Keratinocyte (primary cell): ENCODE measurements at regions not wholly inside any gene's neighbourhood (a gene's known extent, or its start where the extent isn't known, plus 50 kb on each side); places are given as distances from the start of the nearest gene placed in this dataset.
"Not testable (repeated sequence)": the region's sequence is repeated elsewhere in the genome, so short reads cannot be mapped to it uniquely, and the experiment has no call there.

Source experiments
- DNase-seq: peaks from one replicate; pipeline ENCODE4 v3.0.0-alpha.2; 2011; ENCODE audit warnings: low read depth, missing footprints, low spot score
- FAIRE-seq: peaks from 2 replicates; lab custom pipeline; 2011; peaks lifted over from hg19 to GRCh38; lab: Jason Lieb, UNC
- H2AFZ ChIP-seq: 2 replicates; pipeline ENCODE4 v1.6.0; 2012; ENCODE audit warnings: low read length, control low read depth, inconsistent platforms; ENCODE audit not compliant: control insufficient read depth
- H3K27ac ChIP-seq: 2 replicates; pipeline ENCODE4 v1.5.1; 2011; ENCODE audit warnings: low read length; ENCODE audit not compliant: control insufficient read depth, insufficient read depth
- H3K27me3 ChIP-seq: 3 replicates; pipeline ENCODE4 v1.6.0; 2011; ENCODE audit warnings: low read length; ENCODE audit not compliant: control insufficient read depth, insufficient read depth; ENCODE audit errors: extremely low read depth
- H3K36me3 ChIP-seq, 2 experiments: 2 replicates in 1 of 2; 3 replicates in 1 of 2; pipeline ENCODE4 v1.5.1; 2011; ENCODE audit warnings: low read length in 2 of 2, mild to moderate bottlenecking in 1 of 2; ENCODE audit not compliant: control insufficient read depth in 2 of 2, insufficient read depth in 2 of 2; ENCODE audit errors: extremely low read depth in 1 of 2
- H3K4me1 ChIP-seq: 3 replicates; pipeline ENCODE4 v1.5.1; 2011; ENCODE audit warnings: low read length; ENCODE audit not compliant: control insufficient read depth, insufficient read depth; ENCODE audit errors: extremely low read depth
- H3K4me2 ChIP-seq: 3 replicates; pipeline ENCODE4 v1.6.0; 2011; ENCODE audit warnings: low read depth, low read length; ENCODE audit not compliant: control insufficient read depth, insufficient read depth; ENCODE audit errors: extremely low read depth
- H3K4me3 ChIP-seq, 3 experiments: fragments of 200-600 bp in 1 of 3; sonication (generic) in 1 of 3; 2 replicates in 2 of 3; 3 replicates in 1 of 3; pipeline ENCODE4 v1.5.1; 2011 to 2016; ENCODE audit warnings: low read length in 3 of 3, mild to moderate bottlenecking in 3 of 3, control low read depth in 2 of 3, inconsistent platforms in 1 of 3, low read depth in 1 of 3, mixed read lengths in 1 of 3, mixed run types in 1 of 3, moderate library complexity in 1 of 3; ENCODE audit not compliant: control insufficient read depth in 2 of 3, insufficient read depth in 2 of 3; ENCODE audit errors: extremely low read depth in 1 of 3
- H3K79me2 ChIP-seq: 2 replicates; pipeline ENCODE4 v1.6.0; 2012; ENCODE audit warnings: low read length; ENCODE audit not compliant: control insufficient read depth, insufficient read depth
- H3K9ac ChIP-seq: 3 replicates; pipeline ENCODE4 v1.6.0; 2011; ENCODE audit warnings: low read length; ENCODE audit not compliant: control insufficient read depth, insufficient read depth; ENCODE audit errors: extremely low read depth
- H3K9me1 ChIP-seq: 3 replicates; pipeline ENCODE4 v1.6.0; 2011; ENCODE audit warnings: low read length; ENCODE audit not compliant: control insufficient read depth, insufficient read depth; ENCODE audit errors: extremely low read depth
- H3K9me3 ChIP-seq: 2 replicates; pipeline ENCODE4 v1.5.1; 2012; ENCODE audit warnings: low read depth, low read length; ENCODE audit not compliant: control insufficient read depth
- H4K20me1 ChIP-seq: 3 replicates; pipeline ENCODE4 v1.6.0; 2011; ENCODE audit warnings: low read length; ENCODE audit not compliant: control insufficient read depth, insufficient read depth; ENCODE audit errors: extremely low read depth
- EZH2 ChIP-seq: IDR thresholded peaks from one replicate; pipeline ENCODE4 v1.6.1; 2012; ENCODE audit warnings: inconsistent platforms, mild to moderate bottlenecking, low read length, moderate library complexity
- dilution Hi-C: fragments of 300-500 bp; cut with MboI; formaldehyde crosslinking; loops from one replicate; pipeline ENCODE4 v1.7.0; 2020; ENCODE audit warnings: low sequenced_read_pairs; ENCODE audit not compliant: extremely low pct_ligation_motif_present
- TF ChIP-seq, protein P1 (sequence below), 3 experiments: IDR thresholded peaks in 1 of 3; conservative IDR thresholded peaks in 1 of 3; optimal IDR thresholded peaks in 1 of 3; 2 replicates in 2 of 3; 3 replicates in 1 of 3; pipeline versions ENCODE3 to v1.5.1; 2011; ENCODE audit warnings: low read length in 3 of 3, mild to moderate bottlenecking in 3 of 3, moderate library complexity in 2 of 3, control low read depth in 1 of 3, inconsistent platforms in 1 of 3; ENCODE audit not compliant: insufficient read depth in 2 of 3; ENCODE audit errors: extremely low read depth in 1 of 3

DNA sequence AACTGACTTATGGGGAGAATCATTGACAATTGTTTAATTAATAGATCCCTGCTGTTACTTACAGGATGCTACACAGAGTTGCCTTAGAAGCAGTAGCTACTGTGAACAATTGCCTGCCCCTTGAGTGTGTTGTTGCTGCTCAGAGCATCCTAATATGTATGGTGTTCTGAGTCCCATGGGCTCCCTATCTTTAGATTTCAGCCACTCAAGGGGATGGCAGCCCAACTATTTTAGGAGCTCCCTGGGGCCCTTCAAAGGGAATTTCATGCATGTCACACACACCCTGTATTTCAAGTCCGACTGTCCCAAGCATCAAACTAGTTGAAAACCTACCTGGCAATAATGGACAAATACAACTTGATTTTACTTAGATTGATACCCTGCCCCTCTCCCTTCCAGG is 111.2 kb downstream of the NOC3L start:
- Histone ChIP-seq H3K27ac (no peak overlapping the region), H3K9me1 (no peaks in the 10 kb centered on the region), H4K20me1 (no peaks in the 10 kb centered on the region), H3K36me3 (no peaks in the 10 kb centered on the region), H3K27me3 (no peaks in the 10 kb centered on the region), H2AFZ (no peak overlapping the region), H3K4me3 (no peak overlapping the region), H3K4me1 (no peaks in the 10 kb centered on the region), H3K4me2 (no peak overlapping the region), H3K79me2 (no peaks in the 10 kb centered on the region), H3K9me3 (no peaks in the 10 kb centered on the region), H3K9ac (no peak overlapping the region)
- TF ChIP-seq, protein P1, sequence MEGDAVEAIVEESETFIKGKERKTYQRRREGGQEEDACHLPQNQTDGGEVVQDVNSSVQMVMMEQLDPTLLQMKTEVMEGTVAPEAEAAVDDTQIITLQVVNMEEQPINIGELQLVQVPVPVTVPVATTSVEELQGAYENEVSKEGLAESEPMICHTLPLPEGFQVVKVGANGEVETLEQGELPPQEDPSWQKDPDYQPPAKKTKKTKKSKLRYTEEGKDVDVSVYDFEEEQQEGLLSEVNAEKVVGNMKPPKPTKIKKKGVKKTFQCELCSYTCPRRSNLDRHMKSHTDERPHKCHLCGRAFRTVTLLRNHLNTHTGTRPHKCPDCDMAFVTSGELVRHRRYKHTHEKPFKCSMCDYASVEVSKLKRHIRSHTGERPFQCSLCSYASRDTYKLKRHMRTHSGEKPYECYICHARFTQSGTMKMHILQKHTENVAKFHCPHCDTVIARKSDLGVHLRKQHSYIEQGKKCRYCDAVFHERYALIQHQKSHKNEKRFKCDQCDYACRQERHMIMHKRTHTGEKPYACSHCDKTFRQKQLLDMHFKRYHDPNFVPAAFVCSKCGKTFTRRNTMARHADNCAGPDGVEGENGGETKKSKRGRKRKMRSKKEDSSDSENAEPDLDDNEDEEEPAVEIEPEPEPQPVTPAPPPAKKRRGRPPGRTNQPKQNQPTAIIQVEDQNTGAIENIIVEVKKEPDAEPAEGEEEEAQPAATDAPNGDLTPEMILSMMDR (optimal IDR thresholded peaks at IDR 0.05 in 1 of 3, IDR thresholded peaks at IDR 0.05 in 1 of 3, conservative IDR thresholded peaks at IDR 0.05 in 1 of 3; ENCODE audit: extremely low read depth in 1 of 3, insufficient read depth in 2 of 3, low read length in 3 of 3) = no peak
- TF ChIP-seq EZH2 = no peak
- dilution Hi-C loops = no loop called here
- FAIRE-seq (no peak), DNase-seq (no peak)

DNA sequence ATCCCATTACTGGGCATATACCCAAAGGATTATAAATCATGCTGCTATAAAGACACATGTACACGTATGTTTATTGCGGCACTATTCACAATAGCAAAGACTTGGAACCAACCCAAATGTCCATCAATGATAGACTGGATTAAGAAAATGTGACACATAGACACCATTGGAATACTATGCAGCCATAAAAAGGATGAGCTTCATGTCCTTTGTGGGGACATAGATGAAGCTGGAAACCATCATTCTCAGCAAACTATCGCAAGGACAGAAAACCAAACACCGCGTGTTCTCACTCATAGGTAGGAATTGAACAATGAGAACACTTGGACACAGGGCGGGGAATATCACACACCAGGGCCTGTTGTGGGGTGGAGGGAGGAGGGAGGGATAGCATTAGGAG is 105.3 kb downstream of the NOC3L start:
- H3K79me2 ChIP-seq, H3K4me1 ChIP-seq, H3K9me3 ChIP-seq, H4K20me1 ChIP-seq, H3K9ac ChIP-seq, H3K27me3 ChIP-seq, H3K4me3 ChIP-seq, H3K4me2 ChIP-seq, H3K27ac ChIP-seq, H2AFZ ChIP-seq, FAIRE-seq, dilution Hi-C loops, H3K9me1 ChIP-seq, H3K36me3 ChIP-seq, DNase-seq: not testable (repeated sequence)

DNA sequence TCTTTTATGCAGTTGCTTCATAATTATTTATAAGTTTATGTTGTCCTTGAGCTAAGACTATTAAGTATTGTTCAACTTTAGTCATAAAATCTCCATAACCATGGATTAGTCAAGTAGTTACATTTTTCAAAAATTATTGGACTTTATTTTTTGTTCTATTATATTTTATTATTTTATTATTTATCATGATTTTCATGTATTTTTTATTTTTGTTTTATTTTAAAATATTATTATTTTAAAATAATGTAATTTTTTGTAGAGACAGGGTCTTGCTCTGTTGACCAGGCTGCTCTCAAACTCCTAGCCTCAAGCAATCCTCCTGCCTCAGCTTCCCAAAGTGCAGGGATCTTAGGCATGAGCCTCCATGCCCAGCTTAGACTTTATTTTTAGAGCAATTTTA is 102.3 kb downstream of the NOC3L start:
- Histone ChIP-seq H3K79me2 (no peaks in the 10 kb centered on the region), H3K36me3 (no peaks in the 10 kb centered on the region), H3K4me1 (no peaks in the 10 kb centered on the region), H3K4me2 (no peak overlapping the region), H3K9ac (no peak overlapping the region), H3K27me3 (no peaks in the 10 kb centered on the region), H4K20me1 (no peaks in the 10 kb centered on the region), H2AFZ (no peak overlapping the region), H3K9me1 (no peaks in the 10 kb centered on the region), H3K4me3 (no peak overlapping the region), H3K27ac (no peak overlapping the region), H3K9me3 (no peaks in the 10 kb centered on the region)
- dilution Hi-C loops = no loop called here
- no peak for DNase-seq
- FAIRE-seq = no peak
- TF ChIP-seq, protein P1 (optimal IDR thresholded peaks at IDR 0.05 in 1 of 3, IDR thresholded peaks at IDR 0.05 in 1 of 3, conservative IDR thresholded peaks at IDR 0.05 in 1 of 3; ENCODE audit: extremely low read depth in 1 of 3, insufficient read depth in 2 of 3, low read length in 3 of 3) = no peak
- no peak for TF ChIP-seq EZH2
